ENCODE measurements at regions not wholly inside any gene's neighbourhood (a gene's known extent, or its start where the extent isn't known, plus 50 kb on each side); places are given as distances from the start of the nearest gene placed in this dataset.

- TF ChIP-seq SIN3A (IDR thresholded peaks at IDR 0.05; ENCODE audit: borderline replicate concordance, insufficient read depth, low read length) (no peak), REST (IDR thresholded peaks at IDR 0.05; ENCODE audit: insufficient read depth in 1 of 2, low read depth in 2 of 2, low read length in 2 of 2) (no peak)
Measured at GRCh38 chr17:77763023-77763422, 195.5 kb upstream of the TNRC6C start.

Data from PFSK-1 (cell line).